HAP-1 (cell line): ENCODE measurements at regions not wholly inside any gene's neighbourhood (a gene's known extent, or its start where the extent isn't known, plus 50 kb on each side); places are given as distances from the start of the nearest gene placed in this dataset.

Experiments
- DNase-seq, 2 experiments: peaks; one replicate each; pipeline ENCODE4 v3.0.0-alpha.2; 2016 to 2020; ENCODE audit warnings: low spot score in 2 of 2
- H3K27me3 ChIP-seq: fragments of 250-450 bp; sonication (Bioruptor Pico); 2 replicates; pipeline ENCODE4 v1.5.1; 2020; ENCODE audit warnings: low read depth, mild to moderate bottlenecking, moderate library complexity
- H3K36me3 ChIP-seq: fragments of 250-450 bp; sonication (Bioruptor Pico); replicated peaks from 2 replicates; pipeline ENCODE4 v1.5.1; 2020; ENCODE audit warnings: mild to moderate bottlenecking
- H3K4me1 ChIP-seq: fragments of 250-450 bp; sonication (Bioruptor Pico); 2 replicates; pipeline ENCODE4 v1.5.1; 2020; ENCODE audit warnings: mild to moderate bottlenecking
- H3K4me3 ChIP-seq: fragments of 250-450 bp; sonication (Bioruptor Pico); 2 replicates; pipeline ENCODE4 v1.5.1; 2020; ENCODE audit warnings: mild to moderate bottlenecking, moderate library complexity
- H3K9me3 ChIP-seq: fragments of 250-450 bp; sonication (Bioruptor Pico); 2 replicates; pipeline ENCODE4 v1.5.1; 2020; ENCODE audit warnings: mild to moderate bottlenecking, moderate library complexity
- in situ Hi-C: fragments of 300-500 bp; cut with MboI; formaldehyde crosslinking; loops from 3 replicates; pipeline ENCODE4 v1.14.3; 2020; ENCODE audit warnings: low sequenced_read_pairs, inconsistent platforms, mixed read lengths

DNA sequence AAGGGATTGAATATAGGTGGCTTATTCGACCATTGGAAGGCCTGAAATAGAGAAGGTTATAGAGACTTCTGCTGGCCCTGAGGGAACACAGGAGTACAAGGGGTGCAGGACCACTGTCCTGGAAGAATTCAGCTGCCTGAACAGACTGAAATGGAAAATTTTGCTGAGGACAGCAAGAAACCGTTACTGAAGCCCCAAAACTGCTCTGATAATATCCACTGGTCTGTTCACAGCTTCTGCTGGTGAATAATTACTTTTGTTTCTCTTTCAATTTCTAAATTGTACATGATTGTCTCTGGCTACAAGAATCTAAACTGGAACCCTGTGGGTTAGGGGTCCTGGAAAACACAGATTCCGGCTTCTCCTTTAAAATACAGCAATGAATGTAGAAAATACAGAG lies 218.5 kb upstream of the CDH12 start:
- Histone ChIP-seq H3K4me1 (no peaks in the 10 kb centered on the region), H3K4me3 (no peak overlapping the region), H3K36me3 (no peaks in the 10 kb centered on the region), H3K27me3 (no peaks in the 10 kb centered on the region), H3K9me3 (no peaks in the 10 kb centered on the region; the same call in 1 of the 2 replicates)
- no peak for DNase-seq
- in situ Hi-C loops = no loop called here

DNA sequence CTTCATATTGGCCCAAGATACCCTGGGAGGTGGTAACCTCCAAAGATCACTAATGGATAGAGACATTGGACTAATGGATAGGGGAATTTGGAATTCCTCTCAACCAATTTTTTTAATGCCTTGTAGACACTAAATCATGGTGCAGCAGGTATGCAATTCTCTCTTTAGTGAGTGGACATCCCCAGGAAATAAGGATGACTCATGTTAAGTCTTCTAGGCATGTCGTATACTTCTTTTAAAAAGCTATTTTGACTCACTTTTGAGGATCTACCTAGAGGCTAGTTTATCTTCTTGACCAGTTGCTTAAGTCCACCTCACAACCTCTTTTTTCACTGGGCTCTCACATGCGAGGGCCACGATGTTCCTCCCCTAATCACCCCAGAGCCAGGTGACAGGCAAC lies 211.6 kb upstream of the CDH12 start:
- no peak overlapping the region for H3K4me3 ChIP-seq
- H3K9me3 ChIP-seq = no peaks in the 10 kb centered on the region
- H3K36me3 ChIP-seq = no peaks in the 10 kb centered on the region
- in situ Hi-C loops = no loop called here
- H3K27me3 ChIP-seq = no peaks in the 10 kb centered on the region
- DNase-seq = no peak
- H3K4me1 ChIP-seq = no peaks in the 10 kb centered on the region

DNA sequence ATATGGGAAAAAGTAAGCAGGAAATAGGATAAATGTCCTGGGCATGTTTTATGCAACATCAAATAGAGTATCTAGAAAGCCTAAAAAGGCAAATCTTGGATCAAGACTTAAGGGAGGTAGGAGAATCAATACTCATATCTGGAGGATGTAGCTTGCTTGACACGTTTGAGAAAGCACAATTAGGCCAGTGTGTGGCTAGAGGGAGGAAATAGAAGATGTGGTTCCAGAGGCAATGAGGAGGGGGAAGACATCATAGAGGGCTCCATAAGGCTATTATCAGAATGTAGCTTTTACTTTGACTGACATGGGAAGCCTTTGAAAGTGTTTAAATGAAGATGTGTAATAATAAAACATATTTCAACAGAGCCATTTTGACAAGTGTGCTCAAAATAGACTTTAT lies 200.7 kb upstream of the CDH12 start:
- Histone ChIP-seq H3K27me3 (no peaks in the 10 kb centered on the region), H3K9me3 (no peaks in the 10 kb centered on the region), H3K4me1 (no peaks in the 10 kb centered on the region), H3K4me3 (no peak overlapping the region), H3K36me3 (no peaks in the 10 kb centered on the region)
- in situ Hi-C loops = no loop called here
- no peak for DNase-seq

DNA sequence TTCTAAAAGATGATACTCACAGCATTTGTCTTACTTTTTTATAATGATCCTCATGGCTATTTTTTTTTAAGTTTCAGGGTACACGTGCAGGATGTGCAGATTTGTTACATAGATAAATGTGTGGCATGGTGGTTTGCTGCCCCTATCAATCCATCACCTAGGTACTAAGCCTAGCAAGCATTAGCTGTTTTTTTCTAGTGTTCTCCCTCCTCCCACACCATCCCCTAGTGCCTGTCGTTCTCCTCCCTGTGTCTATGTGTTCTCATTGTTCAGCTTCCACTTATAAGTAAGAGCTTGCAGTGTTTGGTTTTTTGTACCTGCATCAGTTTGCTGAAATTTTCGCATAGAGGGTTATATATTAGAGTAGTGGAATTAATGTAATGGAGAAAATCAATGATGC lies 189.1 kb upstream of the CDH12 start:
- no peaks in the 10 kb centered on the region for H3K9me3 ChIP-seq
- no peak for DNase-seq
- H3K27me3 ChIP-seq = no peaks in the 10 kb centered on the region
- no peak overlapping the region for H3K4me3 ChIP-seq
- in situ Hi-C loops = no loop called here
- no peaks in the 10 kb centered on the region for H3K36me3 ChIP-seq
- no peaks in the 10 kb centered on the region for H3K4me1 ChIP-seq

DNA sequence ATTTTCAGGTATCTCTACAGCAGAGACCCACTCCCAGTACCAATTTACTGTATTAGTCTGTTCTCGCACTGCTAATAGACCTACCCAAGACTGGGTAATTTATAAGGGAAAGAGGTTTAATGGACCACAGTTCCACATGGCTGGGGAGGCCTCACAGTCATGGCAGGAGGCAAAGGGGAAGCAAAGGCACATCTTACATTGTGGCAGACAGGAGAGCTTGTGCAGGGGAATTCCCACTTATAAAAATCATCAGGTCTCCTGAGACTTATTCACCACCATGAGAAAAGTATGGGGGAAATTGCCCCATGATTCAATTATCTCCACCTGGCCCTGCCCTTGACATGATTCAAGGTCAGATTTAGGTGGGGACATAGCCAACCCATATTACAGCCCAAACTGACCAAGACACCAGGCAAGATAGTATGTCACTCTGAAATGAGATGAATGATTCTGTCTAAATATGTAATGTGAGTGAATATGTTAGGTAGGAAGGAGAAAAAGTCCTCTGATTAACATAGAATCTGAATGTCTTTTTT lies 182.5 kb upstream of the CDH12 start:
- Histone ChIP-seq H3K4me1 (no peaks in the 10 kb centered on the region), H3K4me3 (no peak overlapping the region), H3K27me3 (no peaks in the 10 kb centered on the region), H3K9me3 (no peaks in the 10 kb centered on the region), H3K36me3 (no peaks in the 10 kb centered on the region)
- no peak for DNase-seq
- in situ Hi-C loops = no loop called here

DNA sequence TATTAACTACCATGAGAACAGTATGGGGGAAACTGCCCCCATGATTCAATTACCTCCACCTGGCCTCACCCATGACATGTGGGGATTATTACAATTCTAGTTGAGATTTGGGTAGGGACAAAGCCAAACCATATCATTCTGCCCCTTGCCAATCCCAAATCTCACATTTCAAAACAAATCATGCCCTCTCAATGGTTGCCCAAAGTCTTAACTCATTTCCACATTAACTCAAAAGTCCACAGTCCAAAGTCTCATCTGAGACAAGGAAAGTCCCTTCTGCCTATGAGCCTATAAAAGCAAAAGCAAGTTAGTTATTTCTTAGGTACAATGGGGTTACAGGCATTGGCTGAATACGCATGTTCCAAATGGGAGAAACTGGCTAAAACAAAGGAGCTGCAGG lies 180.7 kb upstream of the CDH12 start:
- DNase-seq = no peak
- no peaks in the 10 kb centered on the region for H3K4me1 ChIP-seq
- in situ Hi-C loops = no loop called here
- no peak overlapping the region for H3K4me3 ChIP-seq
- no peaks in the 10 kb centered on the region for H3K36me3 ChIP-seq
- no peaks in the 10 kb centered on the region for H3K9me3 ChIP-seq
- no peaks in the 10 kb centered on the region for H3K27me3 ChIP-seq

DNA sequence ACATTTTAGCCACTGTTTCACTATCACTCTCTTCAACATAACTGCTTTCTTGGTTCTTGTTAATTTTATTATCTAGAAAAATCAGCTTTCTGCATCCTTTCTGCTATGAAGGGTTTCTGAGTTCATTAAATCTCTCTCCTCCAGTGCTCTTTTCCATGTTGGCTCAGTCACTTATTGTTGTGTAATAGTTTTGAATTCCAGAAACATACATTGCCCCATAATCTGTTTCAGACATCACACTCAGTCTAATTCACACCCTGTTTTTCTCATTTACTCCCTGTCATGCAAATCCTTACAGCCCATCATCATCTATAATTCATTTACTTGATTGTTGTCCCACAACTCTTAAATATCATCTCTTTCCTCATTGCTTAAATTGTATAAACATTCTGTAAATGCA lies 176.1 kb upstream of the CDH12 start:
- Histone ChIP-seq H3K4me1 (no peaks in the 10 kb centered on the region), H3K36me3 (no peaks in the 10 kb centered on the region), H3K9me3 (no peaks in the 10 kb centered on the region), H3K27me3 (no peaks in the 10 kb centered on the region), H3K4me3 (no peak overlapping the region)
- DNase-seq = no peak
- in situ Hi-C loops = no loop called here

DNA sequence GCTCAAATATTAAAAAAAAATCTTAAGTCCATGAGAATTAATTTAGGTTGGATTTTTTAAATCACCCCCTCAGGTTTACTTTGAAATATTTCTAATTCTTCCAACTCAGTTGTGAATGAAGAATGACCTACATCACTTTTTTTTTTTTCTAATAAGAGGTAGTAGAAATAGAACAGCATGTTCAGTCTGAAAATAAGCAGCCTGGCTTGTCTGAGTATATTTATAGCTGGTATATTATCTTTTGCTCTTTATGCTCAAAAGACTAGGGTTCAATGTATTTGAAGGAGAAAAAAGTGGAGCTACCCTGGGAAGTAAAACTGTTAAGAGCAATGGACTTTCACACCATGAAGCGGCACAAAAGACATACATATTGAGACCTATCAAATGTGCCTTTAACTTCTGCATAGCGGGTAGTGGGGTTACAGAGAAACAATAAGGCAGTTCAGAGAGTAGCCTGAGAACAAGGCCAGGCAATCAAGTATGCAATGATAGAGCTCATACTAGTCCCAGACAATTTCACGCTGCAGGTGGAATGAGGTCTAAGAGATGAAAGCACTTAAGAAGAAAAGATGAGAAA lies 175.4 kb upstream of the CDH12 start:
- Histone ChIP-seq H3K4me1 (no peaks in the 10 kb centered on the region), H3K4me3 (no peak overlapping the region), H3K9me3 (no peaks in the 10 kb centered on the region), H3K27me3 (no peaks in the 10 kb centered on the region), H3K36me3 (no peaks in the 10 kb centered on the region)
- DNase-seq = no peak
- in situ Hi-C loops = no loop called here

DNA sequence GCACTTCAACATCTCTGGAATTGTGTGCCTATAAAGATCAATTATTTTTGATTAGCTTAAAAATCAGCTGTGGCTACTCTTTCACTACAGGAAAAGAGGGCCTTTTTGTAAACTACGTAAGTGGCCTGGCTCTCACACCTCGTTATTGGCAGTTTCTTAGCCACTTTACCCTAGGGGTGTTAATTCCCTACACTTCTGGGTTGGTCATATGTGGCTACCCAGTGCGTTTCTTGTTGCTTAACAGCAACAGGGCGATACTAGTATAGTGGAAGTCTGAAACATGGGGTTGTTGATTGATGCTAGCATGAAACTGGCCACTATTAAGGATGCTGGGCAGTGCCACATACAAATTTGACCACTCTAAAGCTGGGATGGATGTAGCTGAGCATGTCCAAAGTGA lies 174.7 kb upstream of the CDH12 start:
- H3K4me3 ChIP-seq = no peak overlapping the region
- H3K27me3 ChIP-seq = no peaks in the 10 kb centered on the region
- no peaks in the 10 kb centered on the region for H3K9me3 ChIP-seq
- no peaks in the 10 kb centered on the region for H3K4me1 ChIP-seq
- in situ Hi-C loops = no loop called here
- H3K36me3 ChIP-seq = no peaks in the 10 kb centered on the region
- DNase-seq = no peak

DNA sequence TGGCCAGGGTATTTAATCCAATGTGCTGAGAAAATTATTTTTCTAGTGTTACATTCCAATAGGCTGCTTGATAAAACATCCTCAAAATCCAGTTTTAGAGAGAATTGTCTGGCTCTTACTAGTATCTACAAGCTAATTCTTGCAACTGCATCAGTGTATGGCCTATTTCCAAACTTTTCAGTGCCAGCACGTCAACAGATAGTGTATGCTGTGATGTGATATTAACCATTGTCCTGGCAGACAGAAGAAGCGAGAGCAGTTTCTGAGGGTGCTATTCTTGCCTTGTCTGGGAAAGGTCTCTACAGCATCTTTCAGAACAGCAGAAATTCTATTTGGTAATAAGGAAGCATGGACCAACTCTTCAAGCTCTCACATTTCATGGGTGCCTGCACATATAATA lies 174.2 kb upstream of the CDH12 start:
- Histone ChIP-seq H3K36me3 (no peaks in the 10 kb centered on the region), H3K4me1 (no peaks in the 10 kb centered on the region), H3K9me3 (no peaks in the 10 kb centered on the region), H3K27me3 (no peaks in the 10 kb centered on the region), H3K4me3 (no peak overlapping the region)
- in situ Hi-C loops = no loop called here
- DNase-seq = no peak

DNA sequence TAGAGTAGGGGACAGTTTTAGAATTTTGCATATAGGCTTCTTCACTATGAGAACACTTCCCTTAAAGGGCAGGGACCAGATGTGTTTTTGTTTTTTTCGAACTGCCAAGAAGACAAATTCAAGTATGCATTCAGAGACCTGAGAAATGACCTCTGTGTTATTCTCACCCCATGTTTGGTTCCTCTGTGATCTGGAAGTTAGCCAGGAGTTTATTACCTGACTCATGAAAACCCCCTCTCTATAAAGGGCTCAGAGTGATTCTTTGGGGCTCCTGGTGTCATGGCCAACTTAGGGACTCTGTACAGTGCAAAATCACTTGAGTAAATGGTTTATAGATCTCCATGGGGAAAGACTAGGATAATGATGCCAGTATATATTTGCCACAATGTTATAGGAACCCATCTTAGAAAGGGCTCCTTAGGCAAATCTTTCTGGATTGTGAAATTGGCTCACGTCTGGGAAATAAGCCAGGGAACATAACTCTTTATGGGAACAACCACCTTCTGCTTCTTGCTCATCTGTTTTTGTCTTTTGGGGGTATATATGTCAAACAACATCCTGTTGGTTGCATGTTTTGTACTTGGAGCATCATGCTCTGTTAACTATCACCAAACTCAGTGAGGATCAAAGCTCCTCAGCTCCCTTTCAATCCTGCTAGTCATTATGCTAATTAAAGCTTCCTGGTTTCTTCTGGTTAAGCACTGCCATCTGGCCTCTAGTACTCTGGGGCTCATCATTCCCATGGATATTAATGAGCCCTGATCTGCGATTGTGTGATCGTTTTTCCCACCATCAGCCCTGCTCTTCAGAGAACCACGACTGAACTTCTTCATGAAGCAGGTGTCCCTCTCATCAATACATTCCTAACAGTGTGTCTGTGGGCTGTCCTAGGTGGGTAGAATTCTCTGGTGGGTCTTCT lies 173.4 kb upstream of the CDH12 start:
- no peaks in the 10 kb centered on the region for H3K9me3 ChIP-seq
- no peaks in the 10 kb centered on the region for H3K27me3 ChIP-seq
- in situ Hi-C loops = no loop called here
- no peak overlapping the region for H3K4me3 ChIP-seq
- DNase-seq = no peak
- no peaks in the 10 kb centered on the region for H3K4me1 ChIP-seq
- no peaks in the 10 kb centered on the region for H3K36me3 ChIP-seq

DNA sequence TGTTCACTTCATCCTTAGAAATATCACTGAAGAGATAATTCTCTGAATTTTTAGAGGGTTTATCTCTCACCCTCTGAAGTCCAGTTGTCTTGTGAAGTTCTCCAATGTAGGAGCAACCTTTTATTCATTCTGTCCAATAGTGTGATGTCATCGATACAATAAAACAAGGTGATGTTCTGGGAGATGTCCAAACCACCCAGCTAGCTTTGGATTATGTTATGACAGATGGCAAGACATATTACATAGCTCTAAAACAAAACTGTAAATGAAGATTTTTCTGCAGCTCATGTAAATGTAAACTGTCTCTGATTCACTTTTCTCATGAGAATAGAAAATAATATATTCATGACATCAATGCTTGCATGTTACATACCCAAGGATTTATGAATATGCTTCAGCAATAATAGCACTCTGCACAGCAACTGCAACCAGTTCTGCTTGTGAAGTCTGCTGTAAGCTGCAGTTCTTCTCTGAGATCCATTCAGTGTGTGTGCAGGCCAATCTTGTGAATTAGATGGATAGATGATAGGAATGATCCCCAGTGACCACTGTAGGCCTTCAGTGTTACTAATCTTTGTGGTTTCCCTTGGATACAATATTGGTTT lies 172.6 kb upstream of the CDH12 start:
- H3K27me3 ChIP-seq = no peaks in the 10 kb centered on the region
- H3K9me3 ChIP-seq = no peaks in the 10 kb centered on the region
- no peak overlapping the region for H3K4me3 ChIP-seq
- in situ Hi-C loops = no loop called here
- no peaks in the 10 kb centered on the region for H3K36me3 ChIP-seq
- no peak for DNase-seq
- H3K4me1 ChIP-seq = no peaks in the 10 kb centered on the region

DNA sequence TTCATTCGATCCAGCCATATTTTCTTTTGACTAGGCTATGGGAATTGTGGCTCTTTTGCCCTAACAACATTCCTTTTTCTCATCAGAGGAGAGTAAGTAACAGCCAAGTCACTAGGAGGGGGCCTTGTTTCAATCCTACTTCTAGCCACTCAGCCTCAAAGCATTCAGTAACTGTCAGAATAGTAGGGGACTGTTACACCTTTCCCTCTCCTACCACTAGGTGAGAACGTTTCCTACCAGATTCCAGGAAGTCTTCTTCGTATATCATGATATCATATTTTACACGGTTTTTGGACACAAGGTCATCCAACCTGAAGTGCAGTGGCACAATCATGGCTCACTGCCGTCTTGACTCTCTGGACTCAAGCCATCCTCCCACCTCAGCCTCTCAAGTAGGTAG lies 171.3 kb upstream of the CDH12 start:
- Histone ChIP-seq H3K27me3 (no peaks in the 10 kb centered on the region), H3K4me1 (no peaks in the 10 kb centered on the region), H3K36me3 (no peaks in the 10 kb centered on the region), H3K4me3 (no peak overlapping the region), H3K9me3 (no peaks in the 10 kb centered on the region)
- DNase-seq = no peak
- in situ Hi-C loops = no loop called here

DNA sequence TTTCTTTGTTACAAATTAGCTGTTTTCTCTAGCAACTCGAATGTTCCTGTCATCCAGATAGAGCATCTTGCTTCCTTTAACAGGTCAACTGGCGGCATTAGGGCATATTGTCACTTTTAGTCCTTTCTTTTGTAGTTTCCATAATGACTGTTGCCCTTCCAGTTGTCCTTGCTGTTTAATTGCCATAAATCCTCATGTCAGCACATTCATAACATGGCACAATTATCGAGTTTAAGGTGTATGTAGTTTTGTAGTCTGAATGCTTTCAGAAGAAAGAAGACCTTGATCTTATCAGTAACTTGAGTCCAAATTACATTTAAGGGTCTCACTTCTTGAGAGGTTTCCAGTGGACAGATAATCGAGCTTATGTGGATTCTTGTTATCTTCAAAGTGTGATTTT lies 161.7 kb upstream of the CDH12 start:
- in situ Hi-C loops = no loop called here
- H3K27me3 ChIP-seq = no peaks in the 10 kb centered on the region

More for the DNA sequence above, 161.7 kb upstream of the CDH12 start:
- Histone ChIP-seq H3K36me3 (no peaks in the 10 kb centered on the region), H3K4me3 (no peak overlapping the region), H3K4me1 (no peaks in the 10 kb centered on the region), H3K9me3 (no peaks in the 10 kb centered on the region)
- DNase-seq = no peak
